NCI-H748 (cell line): ENCODE measurements at regions not wholly inside any gene's neighbourhood (a gene's known extent, or its start where the extent isn't known, plus 50 kb on each side); places are given as distances from the start of the nearest gene placed in this dataset.

Experiments
- DNase-seq: peaks from one replicate; lab custom pipeline; 2025; ENCODE audit not compliant: unreplicated experiment; lab: John Stamatoyannopoulos, UW

- DNase-seq, result no peak
Observed at GRCh38 chr6:90915224-90915915, 328.5 kb upstream of the MAP3K7 start.

- DNase-seq, result no peak
Observed at GRCh38 chr6:90914312-90914711, 327.4 kb upstream of the MAP3K7 start.

GRCh38 chr6:90913266-90913960 lies 326.5 kb upstream of the MAP3K7 start:
- no peak for DNase-seq

- DNase-seq, result no peak
Observed at GRCh38 chr6:90911642-90912041, 324.8 kb upstream of the MAP3K7 start.

GRCh38 chr6:90910893-90911292 lies 324.0 kb upstream of the MAP3K7 start:
- DNase-seq, result no peak

GRCh38 chr6:90907931-90908655 lies 321.2 kb upstream of the MAP3K7 start:
- no peak for DNase-seq

GRCh38 chr6:90905351-90905750 lies 318.5 kb upstream of the MAP3K7 start:
- peak; percentile 92 for DNase-seq

- no peak for DNase-seq
Observed at GRCh38 chr6:90900034-90900433, 313.2 kb upstream of the MAP3K7 start.

GRCh38 chr6:90898763-90899162 lies 311.9 kb upstream of the MAP3K7 start:
- DNase-seq, result no peak

GRCh38 chr6:90896075-90896547 lies 309.2 kb upstream of the MAP3K7 start:
- DNase-seq, result no peak

GRCh38 chr6:90895299-90896074 lies 308.6 kb upstream of the MAP3K7 start:
- no peak for DNase-seq

- no peak for DNase-seq
Observed at GRCh38 chr6:90894285-90895130, 307.6 kb upstream of the MAP3K7 start.

GRCh38 chr6:90893400-90893799 lies 306.5 kb upstream of the MAP3K7 start:
- no peak for DNase-seq

- no peak for DNase-seq
Observed at GRCh38 chr6:90892271-90892670, 305.4 kb upstream of the MAP3K7 start.

- no peak for DNase-seq
Observed at GRCh38 chr6:90891355-90891754, 304.5 kb upstream of the MAP3K7 start.

GRCh38 chr6:90890683-90891330 lies 303.9 kb upstream of the MAP3K7 start:
- no peak for DNase-seq

- DNase-seq, result no peak
Observed at GRCh38 chr6:90887764-90888163, 300.9 kb upstream of the MAP3K7 start.

GRCh38 chr6:90885611-90886056 lies 298.8 kb upstream of the MAP3K7 start:
- DNase-seq, result no peak

- DNase-seq, result peak; percentile 9
Observed at GRCh38 chr6:90885137-90885536, 298.3 kb upstream of the MAP3K7 start.

- DNase-seq, result no peak
Observed at GRCh38 chr6:90877616-90878015, 290.7 kb upstream of the MAP3K7 start.
